ENCODE measurements at regions not wholly inside any gene's neighbourhood (a gene's known extent, or its start where the extent isn't known, plus 50 kb on each side); places are given as distances from the start of the nearest gene placed in this dataset.
"Not testable (repeated sequence)": the region's sequence is repeated elsewhere in the genome, so short reads cannot be mapped to it uniquely, and the experiment has no call there.

DNA sequence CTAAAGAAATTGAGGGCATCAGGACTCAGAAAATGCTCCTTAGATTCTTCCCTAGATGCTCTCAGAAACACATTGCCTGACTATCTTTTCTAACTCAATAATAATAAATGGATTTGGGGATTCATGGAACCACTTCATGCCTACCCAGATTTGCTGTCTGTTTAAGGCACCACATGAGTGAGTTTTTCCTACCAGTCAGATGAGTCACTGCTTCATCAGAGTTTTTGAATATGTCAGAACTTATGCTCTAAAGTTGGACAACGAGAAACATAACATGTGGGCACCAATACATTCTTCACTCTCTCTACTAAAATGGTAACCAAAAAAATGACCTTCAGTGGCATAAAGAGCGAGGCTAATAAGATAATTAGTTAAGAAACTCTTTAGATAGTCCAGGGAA is 1135.1 kb downstream of the TUSC7 start:
- Histone ChIP-seq H3K36me3 (ENCODE audit: control insufficient read depth, low read depth, low read length) (no peaks in the 10 kb centered on the region), H3K4me3 (ENCODE audit: low read length) (no peak overlapping the region), H3K27ac (ENCODE audit: low read length) (no peak overlapping the region)

DNA sequence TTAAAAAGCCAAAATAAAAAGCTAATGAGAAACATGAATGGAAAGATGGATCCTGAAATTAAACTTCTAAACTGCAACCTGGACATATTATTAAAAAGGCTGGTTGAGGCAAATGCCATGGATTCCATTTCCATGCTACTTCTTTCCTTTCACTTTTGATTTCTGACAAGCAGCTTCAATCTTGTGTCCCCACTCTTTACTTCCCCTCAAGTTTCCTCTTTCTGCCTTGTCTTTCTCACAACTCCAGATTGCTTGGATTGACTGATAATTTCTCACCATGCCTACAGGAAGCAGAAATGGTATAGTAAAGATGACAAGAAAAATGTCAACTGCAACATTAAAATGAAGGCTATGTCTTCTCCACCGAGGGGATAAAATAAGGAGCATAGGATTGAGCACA is 1136.7 kb downstream of the TUSC7 start:
- Histone ChIP-seq H3K4me3 (ENCODE audit: low read length) (no peak overlapping the region), H3K9me3 (ENCODE audit: control insufficient read depth, low read depth, low read length) (no peaks in the 10 kb centered on the region), H3K27me3 (ENCODE audit: control insufficient read depth, insufficient read depth, low read length) (no peaks in the 10 kb centered on the region), H3K4me1 (ENCODE audit: control insufficient read depth, low read depth, low read length) (no peaks in the 10 kb centered on the region), H3K27ac (ENCODE audit: low read length) (no peak overlapping the region), H3K9ac (ENCODE audit: low read length) (no peak overlapping the region), H3K36me3 (ENCODE audit: control insufficient read depth, low read depth, low read length) (no peaks in the 10 kb centered on the region)

More for the DNA sequence above, 1135.1 kb downstream of the TUSC7 start:
- no peak overlapping the region for H3K9ac ChIP-seq (ENCODE audit: low read length)
- H3K27me3 ChIP-seq (ENCODE audit: control insufficient read depth, insufficient read depth, low read length), result no peaks in the 10 kb centered on the region
- H3K9me3 ChIP-seq (ENCODE audit: control insufficient read depth, low read depth, low read length), result no peaks in the 10 kb centered on the region
- no peaks in the 10 kb centered on the region for H3K4me1 ChIP-seq (ENCODE audit: control insufficient read depth, low read depth, low read length)

DNA sequence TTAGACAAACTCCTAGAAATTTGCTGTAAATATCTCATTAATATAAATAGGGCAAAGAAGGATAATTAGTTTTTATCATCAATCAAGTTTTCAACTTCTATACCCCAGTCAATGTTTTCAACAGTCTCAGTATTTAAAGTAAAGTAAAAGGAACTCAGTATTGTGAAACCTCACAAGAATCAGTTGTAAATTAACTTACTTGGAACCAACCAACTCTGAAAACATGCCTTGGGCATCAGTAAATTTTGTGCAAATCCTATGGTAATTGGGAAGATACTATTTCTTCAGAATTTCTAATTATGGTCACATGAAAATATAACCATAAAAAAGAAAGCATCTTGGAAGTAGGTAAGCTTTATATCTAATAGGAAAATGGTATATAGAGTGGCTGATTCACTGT is 1139.0 kb downstream of the TUSC7 start:
- Histone ChIP-seq H3K27ac (ENCODE audit: low read length) (no peak overlapping the region), H3K4me1 (ENCODE audit: control insufficient read depth, low read depth, low read length) (no peaks in the 10 kb centered on the region), H3K9me3 (ENCODE audit: control insufficient read depth, low read depth, low read length) (no peaks in the 10 kb centered on the region), H3K27me3 (ENCODE audit: control insufficient read depth, insufficient read depth, low read length) (no peaks in the 10 kb centered on the region), H3K4me3 (ENCODE audit: low read length) (no peak overlapping the region), H3K36me3 (ENCODE audit: control insufficient read depth, low read depth, low read length) (no peaks in the 10 kb centered on the region), H3K9ac (ENCODE audit: low read length) (no peak overlapping the region)

DNA sequence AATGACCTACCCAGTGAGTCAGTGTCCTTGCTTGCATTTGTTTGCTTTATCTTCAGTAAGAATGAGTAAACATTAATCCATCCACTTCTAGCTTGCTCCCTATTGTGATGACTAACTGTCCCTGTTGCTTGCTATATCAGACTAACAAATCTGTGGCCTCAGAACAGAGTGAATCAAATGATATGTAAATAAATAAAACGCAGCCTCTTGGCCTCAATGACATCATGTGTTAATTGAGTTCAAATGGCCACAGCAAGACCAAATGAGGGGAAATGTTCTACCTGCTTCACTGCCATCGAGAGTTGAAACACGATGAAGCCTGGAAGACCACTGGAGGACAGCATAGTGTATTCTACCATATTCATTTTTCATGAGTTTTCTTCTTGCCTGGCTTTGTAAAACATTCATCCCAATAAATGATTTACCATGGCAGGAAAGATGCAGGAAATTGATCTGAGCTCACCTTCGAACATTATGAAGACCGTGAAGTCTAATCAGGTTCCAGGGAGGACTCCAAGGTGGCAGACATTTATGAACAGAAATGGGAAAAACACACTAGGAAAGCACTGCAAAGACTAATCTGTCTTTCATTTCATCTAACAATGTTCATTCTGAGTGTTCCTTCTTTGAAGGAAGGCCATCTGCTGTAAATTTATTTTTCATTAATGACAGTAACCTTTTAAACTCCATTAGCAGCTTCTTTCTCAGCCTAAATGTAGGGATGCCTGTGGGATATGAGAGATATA is 1144.5 kb downstream of the TUSC7 start:
- no peak overlapping the region for H3K4me3 ChIP-seq (ENCODE audit: low read length)
- H3K27ac ChIP-seq (ENCODE audit: low read length), result no peak overlapping the region
- H3K27me3 ChIP-seq (ENCODE audit: control insufficient read depth, insufficient read depth, low read length), result no peaks in the 10 kb centered on the region
- H3K9me3 ChIP-seq (ENCODE audit: control insufficient read depth, low read depth, low read length), result no peaks in the 10 kb centered on the region
- no peak overlapping the region for H3K9ac ChIP-seq (ENCODE audit: low read length)
- H3K36me3 ChIP-seq (ENCODE audit: control insufficient read depth, low read depth, low read length), result no peaks in the 10 kb centered on the region
- no peaks in the 10 kb centered on the region for H3K4me1 ChIP-seq (ENCODE audit: control insufficient read depth, low read depth, low read length)

DNA sequence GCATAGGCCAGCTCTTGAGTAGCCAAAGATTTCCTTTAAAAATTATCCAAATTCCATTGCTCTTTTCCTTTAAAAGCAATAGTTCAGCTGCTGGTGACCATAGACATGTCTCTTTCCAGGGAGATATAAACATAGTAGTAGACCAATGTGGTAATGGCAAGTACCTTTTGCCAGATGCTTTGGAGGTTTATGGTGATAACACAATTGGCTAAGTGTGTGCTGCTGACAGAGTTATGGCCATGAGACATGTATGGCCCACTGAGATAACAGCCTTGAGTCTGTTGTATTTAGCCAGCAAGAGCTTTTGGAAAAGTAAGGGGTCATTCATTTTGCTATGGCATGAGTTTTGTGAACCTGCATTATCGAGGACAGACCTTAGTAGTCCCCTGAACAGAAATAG is 1146.8 kb downstream of the TUSC7 start:
- Histone ChIP-seq H3K4me1 (ENCODE audit: control insufficient read depth, low read depth, low read length) (no peaks in the 10 kb centered on the region), H3K27ac (ENCODE audit: low read length) (no peak overlapping the region), H3K36me3 (ENCODE audit: control insufficient read depth, low read depth, low read length) (no peaks in the 10 kb centered on the region), H3K4me3 (ENCODE audit: low read length) (no peak overlapping the region), H3K9me3 (ENCODE audit: control insufficient read depth, low read depth, low read length) (no peaks in the 10 kb centered on the region), H3K27me3 (ENCODE audit: control insufficient read depth, insufficient read depth, low read length) (no peaks in the 10 kb centered on the region), H3K9ac (ENCODE audit: low read length) (no peak overlapping the region)

DNA sequence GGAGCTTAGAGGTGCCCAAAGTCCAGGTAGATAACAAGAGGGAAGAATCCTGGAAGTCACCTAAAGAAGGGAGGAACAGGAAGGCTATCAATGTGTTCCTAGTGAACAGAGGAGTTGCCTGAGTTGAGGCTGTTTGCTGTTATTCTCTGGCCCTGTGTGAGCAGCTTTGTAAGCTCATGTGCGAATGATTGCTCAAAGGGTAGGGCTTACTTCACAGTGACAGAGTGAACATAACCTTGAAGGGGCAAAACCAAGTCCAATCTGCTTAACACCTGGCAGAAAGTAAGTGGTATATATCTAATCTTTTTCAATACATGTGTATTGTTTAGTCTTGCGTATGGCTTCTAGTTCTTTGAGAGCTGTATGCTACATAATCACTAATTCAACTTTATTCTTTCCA is 1153.6 kb downstream of the TUSC7 start:
- Histone ChIP-seq H3K27me3 (ENCODE audit: control insufficient read depth, insufficient read depth, low read length) (no peaks in the 10 kb centered on the region), H3K27ac (ENCODE audit: low read length) (no peak overlapping the region), H3K36me3 (ENCODE audit: control insufficient read depth, low read depth, low read length) (no peaks in the 10 kb centered on the region), H3K9me3 (ENCODE audit: control insufficient read depth, low read depth, low read length) (no peaks in the 10 kb centered on the region), H3K4me3 (ENCODE audit: low read length) (no peak overlapping the region), H3K4me1 (ENCODE audit: control insufficient read depth, low read depth, low read length) (no peaks in the 10 kb centered on the region), H3K9ac (ENCODE audit: low read length) (no peak overlapping the region)

DNA sequence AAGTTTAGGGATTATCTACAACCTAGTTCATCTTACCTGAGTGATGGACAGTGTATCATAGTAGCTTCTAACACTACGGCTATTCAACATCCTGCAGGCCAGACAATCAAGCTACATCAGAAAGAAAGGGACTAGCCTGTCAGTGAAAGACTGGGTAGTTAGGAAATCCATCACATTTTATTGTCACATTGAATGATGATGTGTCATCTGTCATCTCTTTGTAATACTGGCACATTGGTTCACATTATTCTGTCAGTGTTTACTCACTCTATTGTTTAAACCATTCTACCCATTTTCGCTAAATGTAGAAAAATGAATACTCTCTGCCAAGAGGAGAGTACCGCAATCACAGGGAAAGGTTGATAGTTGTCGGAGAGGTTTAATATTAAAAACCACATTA is 1155.8 kb downstream of the TUSC7 start:
- no peaks in the 10 kb centered on the region for H3K9me3 ChIP-seq (ENCODE audit: control insufficient read depth, low read depth, low read length)
- H3K36me3 ChIP-seq (ENCODE audit: control insufficient read depth, low read depth, low read length), result no peaks in the 10 kb centered on the region
- H3K9ac ChIP-seq (ENCODE audit: low read length), result no peak overlapping the region

DNA sequence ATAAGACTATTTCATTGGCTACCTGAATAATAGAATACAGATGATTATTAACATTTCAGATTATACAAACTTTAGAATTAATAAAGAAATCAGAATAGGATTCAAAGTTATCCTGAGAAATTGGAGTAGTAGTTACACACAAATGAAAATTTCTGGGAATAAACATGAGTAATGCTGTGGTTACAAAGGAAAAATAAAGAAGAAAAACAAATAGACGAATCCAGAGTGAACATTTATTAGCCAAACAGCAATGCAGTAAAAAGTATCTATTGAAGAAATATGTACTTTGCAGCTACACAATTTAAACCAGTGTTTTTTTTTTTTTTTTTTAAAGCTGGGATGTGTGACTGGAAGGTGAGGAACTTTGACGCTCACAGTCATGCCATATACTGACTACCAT is 1159.2 kb downstream of the TUSC7 start:
- Histone ChIP-seq H3K9ac (ENCODE audit: low read length) (no peak overlapping the region), H3K27me3 (ENCODE audit: control insufficient read depth, insufficient read depth, low read length) (no peaks in the 10 kb centered on the region), H3K4me1 (ENCODE audit: control insufficient read depth, low read depth, low read length) (no peaks in the 10 kb centered on the region), H3K9me3 (ENCODE audit: control insufficient read depth, low read depth, low read length) (no peaks in the 10 kb centered on the region), H3K4me3 (ENCODE audit: low read length) (no peak overlapping the region), H3K36me3 (ENCODE audit: control insufficient read depth, low read depth, low read length) (no peaks in the 10 kb centered on the region), H3K27ac (ENCODE audit: low read length) (no peak overlapping the region)

More for the DNA sequence above, 1155.8 kb downstream of the TUSC7 start:
- Histone ChIP-seq H3K27ac (ENCODE audit: low read length) (no peak overlapping the region), H3K4me3 (ENCODE audit: low read length) (no peak overlapping the region), H3K27me3 (ENCODE audit: control insufficient read depth, insufficient read depth, low read length) (no peaks in the 10 kb centered on the region), H3K4me1 (ENCODE audit: control insufficient read depth, low read depth, low read length) (no peaks in the 10 kb centered on the region)

DNA sequence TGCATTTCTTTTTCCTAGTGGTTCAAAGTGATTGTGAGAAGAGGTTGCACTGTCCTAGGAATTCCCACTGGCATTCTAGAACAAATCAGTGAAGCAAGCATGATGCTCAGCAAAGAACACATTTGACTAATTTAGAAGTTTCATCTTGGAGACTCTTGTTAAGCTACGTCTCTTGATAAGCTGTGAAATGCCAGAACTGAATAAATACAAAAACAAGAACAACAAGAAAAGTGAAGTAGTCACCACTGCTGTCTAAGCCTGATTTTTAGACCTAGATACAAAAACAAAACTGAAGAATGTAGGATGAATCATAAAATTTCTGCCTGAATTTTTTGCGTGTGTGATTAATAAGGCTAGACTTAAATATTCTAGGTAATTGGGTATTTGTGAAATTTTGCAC is 1162.4 kb downstream of the TUSC7 start:
- no peak overlapping the region for H3K9ac ChIP-seq (ENCODE audit: low read length)
- no peak overlapping the region for H3K27ac ChIP-seq (ENCODE audit: low read length)
- H3K9me3 ChIP-seq (ENCODE audit: control insufficient read depth, low read depth, low read length), result no peaks in the 10 kb centered on the region
- H3K4me3 ChIP-seq (ENCODE audit: low read length), result no peak overlapping the region
- no peaks in the 10 kb centered on the region for H3K27me3 ChIP-seq (ENCODE audit: control insufficient read depth, insufficient read depth, low read length)
- H3K36me3 ChIP-seq (ENCODE audit: control insufficient read depth, low read depth, low read length), result no peaks in the 10 kb centered on the region
- H3K4me1 ChIP-seq (ENCODE audit: control insufficient read depth, low read depth, low read length), result peaks cover 5% of the 10 kb centered on the region

DNA sequence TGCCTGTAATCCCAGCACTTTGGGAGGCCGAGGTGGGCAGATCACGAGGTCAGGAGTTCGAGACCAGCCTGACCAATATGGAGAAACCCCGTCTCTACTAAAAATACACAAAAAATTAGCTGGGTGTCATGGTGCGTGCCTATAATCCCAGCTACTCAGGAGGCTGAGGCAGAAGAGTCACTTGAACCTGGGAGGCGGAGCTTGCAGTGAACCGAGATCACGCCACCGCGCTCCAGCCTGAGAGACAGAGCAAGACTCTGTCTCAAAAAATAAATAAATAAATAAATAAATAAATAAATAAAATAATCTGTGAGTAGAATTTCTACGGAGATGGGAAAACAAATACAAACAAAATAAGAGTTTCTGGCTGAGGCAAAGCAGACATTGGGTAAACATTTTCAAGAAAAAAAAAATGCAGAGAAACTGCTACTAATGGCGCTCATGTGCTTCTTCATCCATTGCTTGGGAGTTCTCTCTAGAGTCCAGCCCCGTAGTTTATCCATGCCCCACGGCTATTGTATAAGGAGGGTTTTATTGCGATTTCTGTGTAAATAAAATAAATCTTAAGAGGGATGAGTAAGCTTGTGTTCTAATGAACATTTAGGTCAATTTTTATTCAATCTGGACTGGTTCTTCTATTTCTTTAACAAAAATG is 1161.9 kb downstream of the IGSF11 start:
- not testable (repeated sequence) for H3K4me3 ChIP-seq (ENCODE audit: low read length); H3K27me3 ChIP-seq (ENCODE audit: control insufficient read depth, insufficient read depth, low read length); H3K9ac ChIP-seq (ENCODE audit: low read length)

DNA sequence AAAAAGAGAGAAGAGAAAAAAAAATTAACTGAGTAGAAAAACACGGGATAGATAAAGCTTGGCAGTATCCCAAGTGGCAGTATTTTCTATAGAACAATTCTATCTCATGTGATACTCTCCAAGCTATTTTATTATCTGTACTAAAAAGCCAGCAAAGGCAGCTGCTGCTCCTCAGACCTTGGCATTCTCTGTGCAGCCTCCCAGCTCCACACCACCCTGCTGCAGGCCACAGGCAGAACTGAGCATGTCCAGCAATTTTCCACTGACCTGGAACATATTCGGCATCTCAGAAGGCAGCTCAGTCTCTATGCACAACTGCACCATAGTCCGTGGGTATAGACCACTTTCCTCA is 1161.4 kb downstream of the IGSF11 start:
- no peaks in the 10 kb centered on the region for H3K27me3 ChIP-seq (ENCODE audit: control insufficient read depth, insufficient read depth, low read length)
- H3K4me3 ChIP-seq (ENCODE audit: low read length), result no peak overlapping the region
- no peaks in the 10 kb centered on the region for H3K36me3 ChIP-seq (ENCODE audit: control insufficient read depth, low read depth, low read length)
- H3K27ac ChIP-seq (ENCODE audit: low read length), result no peak overlapping the region
- peaks cover 5% of the 10 kb centered on the region for H3K4me1 ChIP-seq (ENCODE audit: control insufficient read depth, low read depth, low read length)
- H3K9me3 ChIP-seq (ENCODE audit: control insufficient read depth, low read depth, low read length), result no peaks in the 10 kb centered on the region
- no peak overlapping the region for H3K9ac ChIP-seq (ENCODE audit: low read length)

More for the DNA sequence above, 1161.9 kb downstream of the IGSF11 start:
- not testable (repeated sequence) for H3K36me3 ChIP-seq (ENCODE audit: control insufficient read depth, low read depth, low read length); H3K4me1 ChIP-seq (ENCODE audit: control insufficient read depth, low read depth, low read length); H3K9me3 ChIP-seq (ENCODE audit: control insufficient read depth, low read depth, low read length); H3K27ac ChIP-seq (ENCODE audit: low read length)

DNA sequence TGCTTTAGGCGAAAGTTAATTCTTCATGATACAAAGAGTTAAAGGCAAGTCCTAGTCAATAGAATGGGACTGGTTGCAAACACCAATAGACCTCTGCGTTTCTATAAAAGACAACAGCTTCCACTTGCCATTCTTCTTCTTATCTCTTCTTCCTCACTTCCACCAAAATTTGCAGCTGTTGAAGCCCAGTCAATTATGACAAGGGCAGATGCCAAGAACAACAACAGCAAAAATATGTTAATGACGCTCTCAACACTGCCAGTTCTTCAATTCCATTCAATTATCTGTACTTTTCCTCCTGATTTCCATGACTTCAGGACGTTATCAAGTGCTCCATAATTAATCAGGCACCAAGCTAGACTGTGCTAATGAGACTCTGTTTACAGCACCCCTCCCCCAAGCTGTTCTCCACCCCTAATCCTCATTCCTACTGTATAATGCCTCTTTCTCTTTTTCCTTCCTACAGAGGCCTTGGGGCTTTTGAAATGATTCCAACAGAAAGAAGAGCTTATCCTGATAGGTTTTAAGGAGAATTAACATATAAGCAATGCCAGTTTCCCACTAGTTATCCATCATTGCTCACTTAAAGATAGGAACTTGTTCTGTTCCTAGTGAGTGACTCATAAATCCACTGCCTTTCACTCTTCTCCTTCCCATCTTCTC is 1160.5 kb downstream of the IGSF11 start:
- no peaks in the 10 kb centered on the region for H3K27me3 ChIP-seq (ENCODE audit: control insufficient read depth, insufficient read depth, low read length)
- no peak overlapping the region for H3K4me3 ChIP-seq (ENCODE audit: low read length)

More for the DNA sequence above, 1160.5 kb downstream of the IGSF11 start:
- Histone ChIP-seq H3K36me3 (ENCODE audit: control insufficient read depth, low read depth, low read length) (no peaks in the 10 kb centered on the region), H3K9me3 (ENCODE audit: control insufficient read depth, low read depth, low read length) (no peaks in the 10 kb centered on the region), H3K27ac (ENCODE audit: low read length) (no peak overlapping the region), H3K9ac (ENCODE audit: low read length) (no peak overlapping the region), H3K4me1 (ENCODE audit: control insufficient read depth, low read depth, low read length) (peaks cover 5% of the 10 kb centered on the region)

All from iPS-18a (cell line).